Gastroesophageal sphincter (tissue), 3 donors: ENCODE measurements at regions not wholly inside any gene's neighbourhood (a gene's known extent, or its start where the extent isn't known, plus 50 kb on each side); places are given as distances from the start of the nearest gene placed in this dataset.

ENCODE experiments used
- EP300 ChIP-seq: sonication (generic); formaldehyde crosslinking; IDR thresholded peaks from one replicate; pipeline ENCODE4 v1.6.1; 2017; ENCODE audit warnings: antibody characterized with exemption, mild to moderate bottlenecking
- TF ChIP-seq, protein P1 (sequence below), 4 experiments: fragments of 200-600 bp in 2 of 4; fragments of 450-650 bp in 2 of 4; sonication (generic) in 1 of 4; IDR thresholded peaks; one replicate each; pipeline ENCODE4 v1.5.1; 2017 to 2019; ENCODE audit warnings: antibody characterized with exemption in 4 of 4, mild to moderate bottlenecking in 2 of 4, moderate library complexity in 2 of 4

DNA sequence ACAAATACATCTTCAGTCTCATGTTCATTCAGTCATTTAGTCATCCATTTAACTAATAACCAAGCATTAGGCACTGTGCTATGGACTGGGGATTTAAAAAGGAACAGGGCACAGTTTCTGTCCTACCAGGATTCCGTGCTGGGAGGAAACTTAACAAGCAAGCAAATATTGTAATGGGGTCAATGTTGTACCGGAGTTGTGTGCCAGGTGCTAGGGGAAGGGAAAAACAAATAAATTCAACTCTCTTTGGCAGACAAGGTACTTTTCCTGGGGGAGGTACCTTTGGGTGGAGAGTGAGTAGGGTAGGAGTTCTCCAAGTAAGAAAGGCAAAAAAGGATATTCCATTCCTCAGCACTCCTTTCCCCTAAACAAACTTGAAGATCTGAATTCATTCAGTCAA lies 90.3 kb downstream of the OLIG3 start:
- no peak for TF ChIP-seq EP300
- TF ChIP-seq, protein P1, sequence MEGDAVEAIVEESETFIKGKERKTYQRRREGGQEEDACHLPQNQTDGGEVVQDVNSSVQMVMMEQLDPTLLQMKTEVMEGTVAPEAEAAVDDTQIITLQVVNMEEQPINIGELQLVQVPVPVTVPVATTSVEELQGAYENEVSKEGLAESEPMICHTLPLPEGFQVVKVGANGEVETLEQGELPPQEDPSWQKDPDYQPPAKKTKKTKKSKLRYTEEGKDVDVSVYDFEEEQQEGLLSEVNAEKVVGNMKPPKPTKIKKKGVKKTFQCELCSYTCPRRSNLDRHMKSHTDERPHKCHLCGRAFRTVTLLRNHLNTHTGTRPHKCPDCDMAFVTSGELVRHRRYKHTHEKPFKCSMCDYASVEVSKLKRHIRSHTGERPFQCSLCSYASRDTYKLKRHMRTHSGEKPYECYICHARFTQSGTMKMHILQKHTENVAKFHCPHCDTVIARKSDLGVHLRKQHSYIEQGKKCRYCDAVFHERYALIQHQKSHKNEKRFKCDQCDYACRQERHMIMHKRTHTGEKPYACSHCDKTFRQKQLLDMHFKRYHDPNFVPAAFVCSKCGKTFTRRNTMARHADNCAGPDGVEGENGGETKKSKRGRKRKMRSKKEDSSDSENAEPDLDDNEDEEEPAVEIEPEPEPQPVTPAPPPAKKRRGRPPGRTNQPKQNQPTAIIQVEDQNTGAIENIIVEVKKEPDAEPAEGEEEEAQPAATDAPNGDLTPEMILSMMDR (IDR thresholded peaks at IDR 0.05): no peak
